Right ventricle myocardium inferior (tissue), 1 donor: ENCODE measurements at regions not wholly inside any gene's neighbourhood (a gene's known extent, or its start where the extent isn't known, plus 50 kb on each side); places are given as distances from the start of the nearest gene placed in this dataset.
"Not testable (repeated sequence)": the region's sequence is repeated elsewhere in the genome, so short reads cannot be mapped to it uniquely, and the experiment has no call there.

ENCODE experiments used
- ATAC-seq: fragments of 200-7000 bp; cut with Tn5 transposase; one replicate; pipeline ENCODE4 v1.9.1; 2020; ENCODE audit warnings: mild to moderate bottlenecking, moderate library complexity
- DNase-seq: peaks from one replicate; pipeline ENCODE4 v3.0.0; 2021; ENCODE audit errors: missing footprints
- intact Hi-C: fragments of 100-400 bp; cut with DNase I; formaldehyde crosslinking; loops from one replicate; pipeline ENCODE4 v1.11.0; 2022
- donor health status: DM: no; HTN: yes; CAD: no; lungs with severe emphysema.

DNA sequence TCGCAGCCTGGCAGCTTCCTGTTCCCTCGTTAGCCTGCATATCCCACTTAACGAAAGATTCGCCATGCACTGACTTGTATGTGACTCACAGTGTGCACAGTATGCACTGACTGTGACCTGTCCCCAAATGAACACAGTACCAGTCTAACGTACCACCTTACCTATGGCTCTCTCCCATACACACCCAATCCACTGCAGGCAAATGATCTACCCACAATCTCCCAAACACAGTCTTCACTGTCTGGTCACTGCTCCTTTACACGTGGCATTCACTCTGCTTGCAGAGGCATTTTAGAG, 163.5 kb upstream of the EEA1 start:
- no peak for ATAC-seq
- DNase-seq, result no peak
- intact Hi-C loops, result no loop called here

DNA sequence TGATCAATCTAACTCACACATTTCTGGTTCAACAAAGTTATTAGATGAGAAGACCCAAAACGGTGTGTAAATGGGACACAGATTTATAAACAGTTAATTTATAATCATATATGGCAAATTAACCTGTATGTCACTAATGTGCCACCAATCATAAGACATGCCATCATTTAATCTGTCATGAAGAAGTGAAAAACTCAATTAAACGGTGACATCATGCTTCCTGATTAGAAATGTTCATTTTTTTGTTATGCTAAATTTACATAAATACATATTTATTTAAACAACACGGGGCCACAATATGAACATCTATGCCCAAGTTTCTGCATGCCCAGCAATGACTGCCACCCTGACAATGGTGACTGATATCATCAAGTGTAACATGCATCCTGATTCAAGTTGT, 164.1 kb upstream of the EEA1 start:
- no peak for DNase-seq
- ATAC-seq, result no peak
- intact Hi-C loops, result no loop called here

DNA sequence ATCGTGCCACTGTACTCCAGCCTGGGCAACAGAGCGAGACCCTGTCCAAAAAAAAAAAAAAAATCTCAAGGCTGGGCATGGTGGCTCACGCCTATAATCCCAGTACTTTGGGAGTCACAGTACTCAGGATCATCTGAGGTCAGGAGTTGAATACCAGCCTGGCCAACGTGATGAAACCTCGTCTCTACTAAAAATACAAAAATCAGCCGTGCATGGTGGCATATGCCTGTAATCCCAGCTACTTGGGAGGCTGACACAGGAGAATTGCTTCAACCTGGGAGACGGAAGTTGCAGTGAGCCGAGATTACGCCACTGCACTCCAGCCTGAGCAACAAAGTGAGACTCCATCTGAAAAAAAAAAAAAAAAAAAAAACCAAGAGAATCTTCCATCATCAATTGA, 165.1 kb upstream of the EEA1 start:
- DNase-seq, ATAC-seq, intact Hi-C loops: not testable (repeated sequence)

DNA sequence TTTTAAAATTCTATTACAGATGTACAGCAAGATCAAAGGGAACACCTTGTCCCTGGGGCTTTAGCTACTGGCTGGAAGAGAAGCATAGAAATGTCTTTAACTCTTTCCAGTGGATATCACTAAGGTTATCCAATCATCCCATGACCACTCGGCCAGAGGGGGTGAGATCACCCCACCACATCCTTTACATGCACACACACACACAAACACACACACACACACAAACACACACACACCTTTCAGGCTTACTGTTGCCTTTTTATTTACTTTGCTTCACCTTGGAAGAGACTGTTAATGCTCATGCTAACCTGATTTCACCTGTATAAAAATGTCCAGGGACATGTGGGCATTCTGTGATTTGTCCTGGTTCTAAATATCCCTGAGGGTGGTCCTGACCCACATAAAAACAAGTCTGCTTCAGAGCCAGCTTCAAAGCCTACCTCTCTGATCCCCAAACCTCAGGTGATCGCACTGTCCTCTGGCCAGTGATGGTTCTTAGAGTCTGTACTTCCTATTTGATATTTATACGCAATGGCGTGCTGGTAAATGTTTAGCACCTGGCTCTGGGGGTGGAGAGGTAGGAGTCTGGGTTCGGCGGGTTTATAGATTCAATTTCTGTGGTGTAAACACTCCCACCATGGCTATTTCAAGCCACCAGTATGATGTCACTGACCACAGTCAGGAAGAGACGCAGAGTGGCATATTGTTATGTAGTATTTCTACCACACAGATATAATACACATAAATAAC, 166.1 kb upstream of the EEA1 start:
- intact Hi-C loops, result no loop called here
- DNase-seq (no peak), ATAC-seq (no peak)

DNA sequence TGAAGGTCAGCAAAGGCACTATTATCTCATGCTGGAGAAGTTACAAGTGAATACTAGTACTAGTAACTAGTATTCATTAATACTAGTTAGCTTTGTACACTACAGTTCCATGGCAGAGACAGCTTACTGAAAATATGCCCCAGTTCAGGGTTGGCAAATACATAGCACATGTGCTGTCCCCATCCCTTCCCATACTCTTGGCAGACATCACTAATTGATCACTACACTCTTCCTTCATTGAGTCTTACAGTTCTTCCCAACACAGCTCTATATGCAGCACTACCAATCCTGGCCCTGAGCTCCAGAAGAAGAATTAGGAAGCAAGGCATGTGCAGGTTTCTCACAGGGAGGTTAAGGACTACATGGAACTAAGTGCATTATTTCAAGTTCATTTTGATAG, 168.3 kb upstream of the EEA1 start:
- intact Hi-C loops, result no loop called here
- no peak for ATAC-seq
- no peak for DNase-seq

DNA sequence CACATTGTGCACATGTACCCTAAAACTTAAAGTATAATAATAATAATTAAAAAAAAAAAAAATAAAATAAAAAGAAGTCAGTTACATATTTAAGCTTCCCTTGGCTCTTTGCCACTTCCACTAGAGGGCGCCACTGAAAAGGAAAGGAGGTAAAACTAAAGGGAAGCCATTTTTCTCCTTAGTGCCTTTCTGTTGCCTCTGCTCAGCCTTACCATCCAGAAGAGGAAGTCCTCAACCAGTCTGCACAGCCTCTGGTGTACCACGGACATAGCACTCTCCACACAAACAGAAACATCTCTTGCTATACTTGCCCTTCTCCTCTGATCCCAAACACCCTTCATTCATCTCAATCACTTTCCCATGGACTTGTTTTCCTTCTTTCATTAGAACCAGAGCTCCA, 169.0 kb upstream of the EEA1 start:
- ATAC-seq (peak; percentile 37), DNase-seq (peak; percentile 71)
- intact Hi-C loops, result no loop called here

DNA sequence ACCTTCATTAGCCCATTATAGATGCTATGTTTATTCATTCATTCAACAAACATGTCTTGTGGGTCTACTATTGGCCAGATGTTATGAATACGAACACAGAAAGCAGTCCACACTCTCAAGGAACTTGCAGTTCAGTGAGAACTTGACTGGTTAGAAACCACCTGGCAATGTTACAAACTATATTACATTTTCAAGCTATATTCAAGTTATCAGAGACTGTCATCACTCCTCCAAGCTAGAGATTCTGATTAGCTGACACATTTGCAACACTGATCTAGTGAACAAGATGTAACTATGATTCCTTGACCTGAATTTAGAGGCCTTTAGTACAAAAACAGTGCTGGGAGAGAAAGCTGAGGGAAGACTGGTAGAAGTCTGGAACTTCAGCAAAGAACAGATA, 170.7 kb upstream of the EEA1 start:
- ATAC-seq (no peak), DNase-seq (no peak)
- intact Hi-C loops, result no loop called here

DNA sequence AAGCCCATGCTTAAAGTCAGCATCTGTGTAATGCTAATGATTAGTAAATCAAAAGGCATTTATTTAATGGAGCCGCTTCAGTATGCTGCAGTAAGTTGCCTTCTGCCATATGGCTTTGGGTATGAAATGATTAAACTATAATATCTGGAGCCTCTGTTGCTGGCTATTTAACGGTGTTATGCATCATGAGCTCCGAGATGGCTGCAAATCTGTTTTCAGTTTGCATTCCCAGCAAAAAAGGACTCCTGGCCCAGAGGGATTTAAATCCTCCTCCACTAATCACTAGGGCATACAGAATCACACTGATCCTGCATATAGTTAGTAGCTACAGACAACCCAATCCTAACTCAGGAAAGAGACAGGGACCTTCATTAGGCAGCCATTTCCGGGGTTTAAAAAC, 171.5 kb upstream of the EEA1 start:
- intact Hi-C loops, result no loop called here
- ATAC-seq (no peak), DNase-seq (no peak)

DNA sequence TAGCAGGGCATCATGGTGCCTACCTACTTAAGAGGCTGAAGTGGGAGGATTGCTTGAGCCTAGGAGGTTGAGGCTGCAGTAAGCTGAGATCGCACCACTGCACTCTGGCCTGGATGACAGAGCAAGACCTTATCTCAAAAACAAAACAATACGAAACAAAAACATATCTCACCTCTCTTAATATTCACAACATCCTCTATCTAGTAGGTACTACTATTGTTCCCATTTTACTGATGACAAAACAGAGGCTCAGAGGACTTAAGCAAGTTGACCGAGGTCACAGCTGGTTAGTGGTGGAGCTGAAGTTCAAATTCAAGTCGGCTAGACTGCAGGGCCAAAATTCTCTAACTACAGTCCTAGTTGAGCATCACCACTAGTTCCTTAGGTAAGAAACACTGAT, 172.3 kb upstream of the EEA1 start:
- intact Hi-C loops, result no loop called here
- no peak for ATAC-seq
- DNase-seq, result no peak

DNA sequence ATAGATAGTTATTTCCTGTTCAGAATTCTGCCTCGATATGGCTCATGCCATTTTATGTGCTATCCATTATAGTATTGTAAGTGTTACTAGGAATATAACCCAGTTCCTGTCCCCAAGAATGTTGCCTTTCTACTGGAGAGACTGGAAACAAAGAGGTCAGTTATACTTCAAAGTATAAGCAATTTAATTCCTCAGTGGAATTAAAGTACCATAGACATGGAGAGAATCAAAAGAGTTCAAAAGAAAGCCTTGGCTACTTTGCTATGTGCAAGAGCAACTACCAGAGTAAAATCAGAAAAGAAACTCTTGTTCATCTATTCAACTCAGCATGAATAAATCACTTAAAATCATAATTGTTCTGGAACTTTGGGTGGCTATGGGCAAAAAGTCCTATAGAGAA, 173.2 kb upstream of the EEA1 start:
- ATAC-seq, result no peak
- intact Hi-C loops, result no loop called here
- DNase-seq, result no peak

DNA sequence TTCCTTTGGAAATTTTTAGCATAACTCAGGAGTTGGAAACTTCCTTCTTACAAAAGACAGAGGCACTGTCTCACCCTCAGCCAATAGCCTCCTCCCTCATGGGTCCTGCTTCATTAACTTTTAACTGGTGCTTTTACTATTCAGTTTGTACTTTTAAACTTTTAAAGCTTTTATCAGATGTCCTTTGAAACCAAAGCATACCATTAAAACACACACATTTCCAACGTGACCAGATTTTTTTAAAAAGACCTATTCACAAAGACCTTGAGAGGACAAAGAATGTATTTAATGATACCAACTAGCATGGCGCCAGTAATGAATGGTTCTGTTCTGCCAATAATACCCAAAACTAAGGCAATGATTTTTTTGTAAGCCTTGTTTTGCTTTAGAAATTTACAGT, 173.6 kb upstream of the EEA1 start:
- ATAC-seq (no peak), DNase-seq (no peak)
- intact Hi-C loops, result no loop called here

DNA sequence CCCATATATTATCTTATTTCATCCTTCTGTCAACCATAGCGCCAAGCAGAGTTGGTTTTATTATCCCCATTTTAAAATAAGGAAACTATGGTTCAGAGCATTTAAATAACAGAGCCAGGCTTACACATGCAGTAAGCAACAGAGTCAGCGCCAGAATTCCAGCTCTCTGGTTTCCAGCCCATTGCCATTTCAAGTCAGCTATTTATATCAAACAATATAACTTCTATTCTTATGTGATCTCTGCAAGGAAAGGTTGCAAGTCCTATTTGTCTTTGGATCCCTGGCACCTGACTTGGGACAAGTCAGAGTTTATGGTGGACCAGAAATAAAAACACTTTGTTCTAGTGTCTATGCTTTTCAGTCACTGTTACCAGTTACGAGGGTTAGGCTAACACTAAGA, 174.1 kb upstream of the EEA1 start:
- intact Hi-C loops, result no loop called here
- DNase-seq (no peak), ATAC-seq (peak; percentile 42)

DNA sequence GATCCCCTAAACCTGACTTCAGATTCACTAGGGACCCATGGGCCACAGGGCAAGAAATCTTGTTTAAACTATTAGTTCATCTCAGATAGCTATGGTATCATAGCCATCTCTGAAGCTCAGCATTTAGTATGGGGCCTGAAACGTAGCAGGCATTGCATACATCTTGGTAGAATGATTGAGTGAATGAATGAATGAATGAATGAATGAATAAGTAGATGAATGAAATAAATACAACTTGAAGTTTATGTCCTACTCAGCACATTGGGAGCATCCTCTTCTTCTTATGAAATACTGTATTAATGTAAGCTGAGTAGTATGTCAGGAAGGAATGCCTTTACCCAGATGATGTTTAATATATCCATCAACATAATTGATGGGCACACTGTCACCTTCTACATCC, 175.4 kb upstream of the EEA1 start:
- no peak for DNase-seq

DNA sequence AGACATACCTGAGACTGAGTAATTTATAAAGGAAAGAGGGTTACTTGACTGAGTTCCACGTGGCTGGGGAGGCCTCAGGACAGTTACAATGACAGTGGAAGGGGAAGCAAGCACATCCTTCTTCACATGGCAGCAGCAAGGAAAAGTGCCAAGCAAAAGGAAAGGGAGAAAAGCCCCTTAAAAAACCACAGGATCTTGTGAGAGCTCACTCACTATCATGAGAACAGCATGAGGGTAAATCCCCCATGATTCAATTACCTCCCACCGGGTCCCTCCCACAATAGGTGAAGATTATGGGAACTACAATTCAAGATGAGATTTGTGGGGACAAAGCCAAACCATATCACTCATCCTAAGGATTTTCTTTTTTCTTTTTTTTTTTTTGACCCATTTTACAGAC, 177.8 kb upstream of the EEA1 start:
- ATAC-seq, result no peak
- intact Hi-C loops, result no loop called here
- DNase-seq, result no peak

More for the DNA sequence above, 175.4 kb upstream of the EEA1 start:
- no peak for ATAC-seq
- intact Hi-C loops, result no loop called here

DNA sequence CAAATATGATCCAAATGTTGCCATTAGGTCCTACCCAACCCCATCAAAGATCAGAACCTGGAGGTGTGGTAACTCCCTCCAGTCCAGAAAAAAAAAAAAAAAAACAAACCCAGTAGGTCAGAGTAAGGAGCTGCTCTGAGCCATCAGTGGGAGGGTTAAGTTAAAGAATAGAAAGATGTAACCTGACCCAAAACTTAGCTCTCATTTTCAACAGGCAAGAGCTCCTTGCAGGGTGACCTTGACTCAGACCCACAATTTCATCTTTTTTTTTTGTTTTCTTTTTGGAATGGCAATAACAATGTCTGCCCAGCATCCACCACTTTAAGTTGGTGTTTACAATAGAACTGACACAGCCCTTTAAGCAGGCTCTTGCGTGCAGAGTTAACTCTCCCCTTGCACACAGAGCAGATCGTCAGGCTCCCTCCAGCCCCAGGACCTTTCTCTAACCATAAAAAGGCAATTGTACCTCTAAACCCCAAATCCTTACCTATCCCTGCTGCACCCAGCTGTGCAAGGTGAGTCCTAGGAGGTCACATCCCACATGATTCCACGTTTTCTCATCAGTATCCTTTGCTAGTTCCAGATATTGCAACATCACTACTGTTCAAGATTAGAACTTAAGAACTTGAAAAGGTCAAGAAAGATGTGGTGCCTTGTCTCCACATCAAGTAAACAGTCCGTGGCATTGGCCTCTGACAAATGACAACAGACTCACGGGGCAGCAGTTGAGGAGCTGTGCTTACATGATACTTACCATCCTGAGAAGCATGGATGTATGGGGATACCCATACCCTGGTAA, 178.6 kb upstream of the EEA1 start:
- intact Hi-C loops, result no loop called here
- no peak for ATAC-seq
- DNase-seq, result no peak

DNA sequence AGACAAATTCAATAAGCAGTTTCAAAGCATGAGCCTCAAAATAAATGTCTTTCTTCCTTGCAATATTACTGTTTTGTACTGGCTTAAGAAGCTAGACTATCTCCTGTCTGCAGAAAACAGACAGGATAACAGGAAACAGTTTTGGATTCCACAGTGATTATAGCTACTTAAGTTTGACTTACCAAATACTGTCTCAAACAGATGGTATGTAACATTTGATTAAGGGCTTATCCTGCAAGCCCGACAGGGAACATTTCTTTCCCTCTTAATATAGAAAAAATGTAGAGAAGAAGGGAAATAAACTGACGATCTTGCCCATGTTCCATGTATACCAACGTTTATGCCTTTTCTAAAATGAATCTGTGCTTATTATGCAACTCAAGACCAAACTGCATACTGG, 179.9 kb upstream of the EEA1 start:
- intact Hi-C loops, result no loop called here
- ATAC-seq (no peak), DNase-seq (no peak)

DNA sequence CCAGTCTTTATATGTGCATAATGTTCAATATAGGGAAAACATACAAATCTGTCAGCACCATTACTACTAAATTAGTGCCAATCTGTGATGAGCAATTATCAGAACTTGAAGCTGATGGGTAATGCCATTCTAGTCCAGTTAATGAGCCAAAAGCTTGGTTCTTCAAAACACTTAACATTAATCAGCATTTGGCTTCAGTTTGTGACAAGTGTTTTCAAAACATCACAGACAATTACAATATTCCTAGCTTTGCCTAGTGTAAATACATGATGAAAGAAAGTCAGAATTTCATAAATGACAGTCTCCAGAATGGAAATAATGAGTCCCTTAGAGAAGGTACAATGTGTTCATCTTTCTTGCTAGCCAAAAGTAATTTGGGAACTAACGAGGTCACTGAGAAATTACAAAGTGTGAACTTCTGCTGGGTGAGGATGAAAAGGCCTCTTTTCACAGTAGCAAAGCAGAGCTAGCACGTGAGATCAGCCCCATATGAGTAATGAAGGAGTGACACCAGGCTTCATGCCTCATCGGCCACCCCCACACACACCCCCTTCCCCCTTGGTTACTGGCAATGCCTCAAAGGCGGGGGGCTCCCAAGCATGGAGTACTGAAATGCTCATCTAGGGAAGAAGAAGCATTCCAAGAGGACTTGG, 180.6 kb upstream of the EEA1 start:
- intact Hi-C loops, result loop anchor here (5.0 kb wide), 2 partner anchors 47 to 122 kb away; no protein-coding TSS in a partner anchor
- ATAC-seq (peak; percentile 11), DNase-seq (no peak)

DNA sequence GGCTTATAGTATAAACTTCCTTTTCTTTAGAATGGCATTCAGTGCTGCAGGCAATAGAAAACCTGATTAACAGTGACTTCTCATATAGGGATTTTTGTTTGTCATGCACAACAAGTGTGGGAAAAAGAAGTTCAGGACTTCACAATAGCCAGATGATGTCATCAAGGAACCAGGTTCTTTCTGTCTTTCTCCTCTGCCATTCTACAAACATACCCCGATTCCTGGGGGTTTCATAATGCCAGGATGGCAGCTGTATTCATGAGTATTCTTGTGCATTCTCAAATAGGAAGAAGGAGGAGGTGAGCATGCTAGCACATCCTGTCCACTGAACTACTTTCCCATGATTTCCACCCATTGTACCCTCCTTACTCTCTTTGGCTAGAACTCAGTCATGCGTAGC, 182.7 kb upstream of the EEA1 start:
- intact Hi-C loops, result loop anchor here (5.0 kb wide), 2 partner anchors 49 to 124 kb away; no protein-coding TSS in a partner anchor
- ATAC-seq (no peak), DNase-seq (no peak)

DNA sequence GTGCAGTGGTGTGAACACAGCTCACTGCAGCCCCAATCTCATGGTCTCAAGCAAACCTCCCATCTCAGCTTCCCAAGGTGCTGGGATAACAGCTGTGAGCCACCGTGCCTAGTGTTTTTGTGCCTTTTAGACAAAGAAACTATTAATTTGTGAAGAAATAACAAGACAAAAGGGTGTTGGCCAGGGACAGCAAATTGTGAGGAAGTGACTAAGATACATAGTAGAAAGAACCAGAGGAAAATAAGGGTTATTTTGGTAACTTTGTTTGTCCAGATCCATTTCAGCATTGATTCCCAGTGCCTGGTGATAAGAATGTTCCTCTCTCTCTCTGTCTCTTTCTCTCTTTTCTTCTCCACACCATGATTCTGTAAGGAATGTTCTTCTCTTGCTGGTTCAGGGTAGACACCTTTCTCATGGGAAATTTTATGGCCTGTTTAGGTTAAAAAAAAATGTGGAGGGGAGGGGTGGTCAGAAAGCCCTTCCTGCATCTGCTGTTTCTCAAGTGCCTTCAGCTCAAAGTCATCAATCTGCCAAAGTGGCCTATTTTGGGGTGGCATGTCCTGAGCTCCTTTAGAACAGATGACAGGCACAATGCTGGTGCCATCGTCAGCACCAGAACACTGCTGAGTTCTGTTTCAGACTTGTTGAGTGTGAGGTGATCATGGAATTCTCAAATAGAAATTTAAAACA, 184.4 kb upstream of the EEA1 start:
- intact Hi-C loops, result loop anchor here (5.0 kb wide), 2 partner anchors 51 to 126 kb away; no protein-coding TSS in a partner anchor
- ATAC-seq (peak; percentile 88), DNase-seq (no peak)
